Adrenal gland (tissue), 9 donors: ENCODE measurements at regions not wholly inside any gene's neighbourhood (a gene's known extent, or its start where the extent isn't known, plus 50 kb on each side); places are given as distances from the start of the nearest gene placed in this dataset.

Experiments used
- DNase-seq, 7 donors: peaks; one replicate each; pipeline ENCODE4 v3.0.0-alpha.2; 2019 to 2020
- H3K27ac ChIP-seq, 5 donors: fragments of 200-600 bp; sonication (generic) in 4 of 5; 1 replicate in 3 of 5; 2 replicates in 2 of 5; pipeline versions ENCODE4 v1.5.1 to v1.8.0; 2016 to 2020; ENCODE audit warnings: mild to moderate bottlenecking in 1 of 5
- H3K27me3 ChIP-seq: fragments of 200-600 bp; 2 replicates; pipeline ENCODE4 v1.8.0; 2021
- H3K36me3 ChIP-seq, 2 donors: fragments of 200-600 bp; replicated peaks in 1 of 2; 1 replicate in 1 of 2; 2 replicates in 1 of 2; pipeline versions ENCODE4 v1.5.1 to v1.8.0; 2018 to 2022
- H3K4me1 ChIP-seq, 2 donors: fragments of 200-600 bp; replicated peaks in 1 of 2; 1 replicate in 1 of 2; 2 replicates in 1 of 2; pipeline versions ENCODE4 v1.5.1 to v1.8.0; 2018 to 2021
- H3K4me3 ChIP-seq, 4 donors: fragments of 200-600 bp; sonication (generic) in 3 of 4; one replicate each; pipeline ENCODE4 v1.5.1; 2016 to 2018
- H3K9me3 ChIP-seq, 3 donors: fragments of 200-600 bp; sonication (generic) in 1 of 3; replicated peaks in 1 of 3; 1 replicate in 2 of 3; 2 replicates in 1 of 3; pipeline versions ENCODE4 v1.5.1 to v1.8.0; 2016 to 2021
- POLR2A ChIP-seq, 2 donors: fragments of 450-650 bp; IDR thresholded peaks; one replicate each; pipeline ENCODE4 v1.6.1; 2017; ENCODE audit warnings: antibody characterized with exemption in 2 of 2, mild to moderate bottlenecking in 2 of 2, moderate library complexity in 1 of 2
- WGBS, 4 donors: extraction: QIAGEN DNeasy Blood & Tissue Kit in 2 of 4; methylation state at CpG; one replicate each; pipeline versions ENCODE4 v1.1.5 to v1.1.7; 2013 to 2017; 5-methylcytosine and 5-hydroxymethylcytosine counted together
- intact Hi-C, 2 donors: fragments of 100-400 bp; cut with DNase I; formaldehyde crosslinking; loops; one replicate each; pipeline versions ENCODE4 v1.14.1 to v1.15.0; 2022 to 2023
- TF ChIP-seq, protein P1 (sequence below), 6 experiments: fragments of 450-650 bp in 4 of 6; fragments of 200-600 bp in 2 of 6; sonication (generic) in 1 of 6; IDR thresholded peaks; 1 replicate in 5 of 6; 2 replicates in 1 of 6; pipeline versions ENCODE4 v1.5.1 to v1.8.0; 2016 to 2021; ENCODE audit warnings: antibody characterized with exemption in 6 of 6, mild to moderate bottlenecking in 2 of 6, moderate library complexity in 1 of 6
- donor health status: healthy with polysubstance abuse.
- donor health status: Bipolar disorder and iron deficiency.
- donor health status: DM: yes; HTN: yes; CAD: no.
- donor health status: DM: no; HTN: no; CAD: no.
- donor health status: DM: no; HTN: no; CAD: no.

DNA sequence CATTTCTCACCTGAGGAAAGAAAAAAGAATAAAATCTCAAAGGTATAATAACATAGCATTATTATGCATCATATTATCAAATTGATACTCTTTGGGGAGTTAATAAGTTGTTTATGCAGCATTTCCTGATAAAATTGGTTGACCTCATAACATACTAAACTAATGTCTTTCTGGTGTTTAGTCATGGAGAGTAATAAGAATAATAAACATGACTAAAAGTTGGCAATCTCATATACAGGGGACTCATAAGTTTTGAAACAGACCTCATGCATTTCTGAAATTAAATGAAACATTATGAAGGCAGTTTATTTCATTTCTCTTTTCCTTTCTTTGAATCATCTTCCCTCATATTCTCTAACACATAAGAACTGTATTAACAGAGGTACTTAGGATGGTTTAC, 60.5 kb upstream of the PRDM1 start:
- no peaks in the 10 kb centered on the region for H3K27me3 ChIP-seq
- intact Hi-C loops = no loop called here
- no peak overlapping the region for H3K27ac ChIP-seq
- no peak overlapping the region for H3K4me3 ChIP-seq
- H3K4me1 ChIP-seq = no peaks in the 10 kb centered on the region
- DNase-seq = no peak
- H3K36me3 ChIP-seq = no peaks in the 10 kb centered on the region
- H3K9me3 ChIP-seq = no peaks in the 10 kb centered on the region
- TF ChIP-seq POLR2A (IDR thresholded peaks at IDR 0.05) = no peak
- TF ChIP-seq, protein P1, sequence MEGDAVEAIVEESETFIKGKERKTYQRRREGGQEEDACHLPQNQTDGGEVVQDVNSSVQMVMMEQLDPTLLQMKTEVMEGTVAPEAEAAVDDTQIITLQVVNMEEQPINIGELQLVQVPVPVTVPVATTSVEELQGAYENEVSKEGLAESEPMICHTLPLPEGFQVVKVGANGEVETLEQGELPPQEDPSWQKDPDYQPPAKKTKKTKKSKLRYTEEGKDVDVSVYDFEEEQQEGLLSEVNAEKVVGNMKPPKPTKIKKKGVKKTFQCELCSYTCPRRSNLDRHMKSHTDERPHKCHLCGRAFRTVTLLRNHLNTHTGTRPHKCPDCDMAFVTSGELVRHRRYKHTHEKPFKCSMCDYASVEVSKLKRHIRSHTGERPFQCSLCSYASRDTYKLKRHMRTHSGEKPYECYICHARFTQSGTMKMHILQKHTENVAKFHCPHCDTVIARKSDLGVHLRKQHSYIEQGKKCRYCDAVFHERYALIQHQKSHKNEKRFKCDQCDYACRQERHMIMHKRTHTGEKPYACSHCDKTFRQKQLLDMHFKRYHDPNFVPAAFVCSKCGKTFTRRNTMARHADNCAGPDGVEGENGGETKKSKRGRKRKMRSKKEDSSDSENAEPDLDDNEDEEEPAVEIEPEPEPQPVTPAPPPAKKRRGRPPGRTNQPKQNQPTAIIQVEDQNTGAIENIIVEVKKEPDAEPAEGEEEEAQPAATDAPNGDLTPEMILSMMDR (IDR thresholded peaks at IDR 0.05) = no peak

DNA sequence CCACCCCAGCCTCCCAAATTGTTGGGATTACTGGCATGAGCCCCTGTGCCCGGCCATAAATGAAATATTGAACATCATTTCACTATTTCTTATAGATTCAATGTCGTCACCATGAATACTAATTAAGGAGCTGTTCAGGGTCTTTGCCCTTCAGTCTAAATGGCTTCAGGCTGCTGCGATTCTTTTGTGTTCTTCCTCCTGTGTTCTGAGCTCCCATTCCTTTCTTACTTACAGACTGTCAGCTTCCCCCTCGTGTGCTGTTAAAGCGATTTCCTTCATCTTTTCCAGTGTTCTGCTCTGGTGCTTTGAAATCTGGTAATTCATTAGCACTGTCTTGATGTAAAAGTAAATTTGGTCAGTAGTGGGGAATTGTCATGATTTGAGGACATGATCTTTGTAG, 63.3 kb upstream of the PRDM1 start:
- WGBS, 4 donors = 72 to 84% (median 78%) methylated on average over 5 of the region's 5 CpGs

DNA sequence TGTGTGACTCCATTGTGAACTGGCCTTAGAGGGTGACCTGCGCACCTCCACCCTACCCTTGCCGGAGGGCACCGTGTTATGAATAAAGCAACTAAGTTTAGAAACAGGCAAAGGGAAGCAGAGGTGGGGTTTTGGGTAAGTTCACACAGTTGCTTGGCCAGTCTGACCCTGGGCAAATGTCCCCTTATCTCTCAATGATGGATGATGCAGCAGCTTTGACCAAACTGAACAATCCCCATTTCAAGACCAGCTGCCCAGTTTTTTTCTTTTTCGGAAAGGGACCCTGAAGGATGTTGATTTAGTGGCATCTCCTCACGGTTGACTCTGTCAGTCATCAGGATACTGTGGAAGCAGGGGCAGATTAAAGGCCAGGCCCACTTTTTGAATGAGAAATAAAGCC, 68.7 kb upstream of the PRDM1 start:
- Histone ChIP-seq H3K27ac (no peak overlapping the region), H3K9me3 (no peaks in the 10 kb centered on the region), H3K4me3 (no peak overlapping the region), H3K27me3 (no peaks in the 10 kb centered on the region), H3K4me1 (no peaks in the 10 kb centered on the region), H3K36me3 (no peaks in the 10 kb centered on the region)
- TF ChIP-seq, protein P1 (IDR thresholded peaks at IDR 0.05) = no peak
- TF ChIP-seq POLR2A (IDR thresholded peaks at IDR 0.05) = no peak
- DNase-seq = no peak
- WGBS, 4 donors = 50 to 57% (median 53%) methylated on average over 5 of the region's 5 CpGs
- intact Hi-C loops = no loop called here

More for the DNA sequence above, 63.3 kb upstream of the PRDM1 start:
- no peaks in the 10 kb centered on the region for H3K27me3 ChIP-seq
- DNase-seq = no peak
- no peaks in the 10 kb centered on the region for H3K4me1 ChIP-seq
- H3K27ac ChIP-seq = no peak overlapping the region
- H3K36me3 ChIP-seq = no peaks in the 10 kb centered on the region
- H3K9me3 ChIP-seq = no peaks in the 10 kb centered on the region
- no peak overlapping the region for H3K4me3 ChIP-seq
- intact Hi-C loops = no loop called here
- TF ChIP-seq, protein P1 (IDR thresholded peaks at IDR 0.05) = no peak
- no peak for TF ChIP-seq POLR2A (IDR thresholded peaks at IDR 0.05)

DNA sequence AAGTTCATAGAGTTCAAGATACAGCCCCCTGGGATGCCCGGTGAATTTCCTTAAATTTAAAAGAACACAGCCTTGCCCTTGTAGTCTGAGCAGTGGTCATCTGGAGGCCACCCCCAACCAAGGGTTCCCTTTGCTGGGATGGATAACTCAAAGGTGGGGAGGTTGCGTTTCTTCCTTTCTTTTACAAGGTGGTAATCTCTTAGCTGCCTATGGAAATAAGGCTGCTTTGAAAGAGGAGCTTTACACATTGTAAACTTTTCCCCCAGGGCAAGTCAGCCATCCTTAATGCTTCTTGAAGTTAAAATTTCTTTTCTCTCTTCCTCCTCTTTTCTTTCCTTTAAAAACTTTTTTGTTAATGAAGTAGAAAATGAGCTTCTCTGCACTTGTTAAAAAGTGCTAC, 71.2 kb upstream of the PRDM1 start:
- H3K4me3 ChIP-seq = no peak overlapping the region
- H3K4me1 ChIP-seq = no peaks in the 10 kb centered on the region
- H3K27ac ChIP-seq = no peak overlapping the region
- H3K9me3 ChIP-seq = no peaks in the 10 kb centered on the region
- DNase-seq = no peak
- intact Hi-C loops = no loop called here
- TF ChIP-seq, protein P1 (IDR thresholded peaks at IDR 0.05) = no peak
- TF ChIP-seq POLR2A (IDR thresholded peaks at IDR 0.05) = no peak
- WGBS, 4 donors = 21 to 57% (median 45%) methylated on average over 2 of the region's 2 CpGs
- H3K27me3 ChIP-seq = no peaks in the 10 kb centered on the region
- H3K36me3 ChIP-seq = no peaks in the 10 kb centered on the region
